ENCODE measurements at regions not wholly inside any gene's neighbourhood (a gene's known extent, or its start where the extent isn't known, plus 50 kb on each side); places are given as distances from the start of the nearest gene placed in this dataset.

DNA sequence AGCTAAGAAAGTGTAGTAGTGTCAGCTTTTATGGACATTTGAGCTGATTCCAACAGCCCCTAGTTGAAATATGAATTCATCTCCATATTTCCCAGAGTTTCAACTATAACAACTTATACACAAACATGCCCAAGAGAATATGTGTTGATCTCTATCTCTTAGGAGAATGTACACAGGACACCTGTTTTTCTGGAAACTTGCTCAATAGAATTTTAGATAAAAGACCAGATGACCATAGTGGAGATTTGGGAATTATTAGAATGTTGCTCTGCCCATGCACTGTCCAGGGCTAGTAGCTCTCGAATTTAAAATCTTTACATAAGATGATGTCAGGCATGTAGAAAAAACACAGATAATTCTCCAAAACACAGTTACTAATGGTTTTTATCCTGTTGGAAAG is 162.3 kb upstream of the VRK2 start:
- H2AFZ ChIP-seq (replicated peaks) = peak overlapping the region; percentile 5
- DNase-seq (ENCODE audit: low spot score) = no peak
- no peak overlapping the region for H3K9ac ChIP-seq
- no peaks in the 10 kb centered on the region for H3K79me2 ChIP-seq (ENCODE audit: low read depth)
- Mint-ChIP-seq H3K4me1 (peaks cover 2% of the 10 kb centered on the region), H3K27me3 (ENCODE audit: insufficient read depth, low read depth) (peaks cover 6% of the 10 kb centered on the region), H3K36me3 (no peaks in the 10 kb centered on the region), H3K4me3 (no peak overlapping the region), H3K27ac (no peak overlapping the region), H3K9me3 (no peaks in the 10 kb centered on the region)
- no peaks in the 10 kb centered on the region for H4K20me1 ChIP-seq (ENCODE audit: low read depth)
- no peak overlapping the region for H3K27ac ChIP-seq
- no peak overlapping the region for H3K4me3 ChIP-seq
- TF ChIP-seq EZH2phosphoT487 (IDR thresholded peaks at IDR 0.05) (no peak), EZH2 (IDR thresholded peaks at IDR 0.05) (no peak)
- TF ChIP-seq, protein P1, sequence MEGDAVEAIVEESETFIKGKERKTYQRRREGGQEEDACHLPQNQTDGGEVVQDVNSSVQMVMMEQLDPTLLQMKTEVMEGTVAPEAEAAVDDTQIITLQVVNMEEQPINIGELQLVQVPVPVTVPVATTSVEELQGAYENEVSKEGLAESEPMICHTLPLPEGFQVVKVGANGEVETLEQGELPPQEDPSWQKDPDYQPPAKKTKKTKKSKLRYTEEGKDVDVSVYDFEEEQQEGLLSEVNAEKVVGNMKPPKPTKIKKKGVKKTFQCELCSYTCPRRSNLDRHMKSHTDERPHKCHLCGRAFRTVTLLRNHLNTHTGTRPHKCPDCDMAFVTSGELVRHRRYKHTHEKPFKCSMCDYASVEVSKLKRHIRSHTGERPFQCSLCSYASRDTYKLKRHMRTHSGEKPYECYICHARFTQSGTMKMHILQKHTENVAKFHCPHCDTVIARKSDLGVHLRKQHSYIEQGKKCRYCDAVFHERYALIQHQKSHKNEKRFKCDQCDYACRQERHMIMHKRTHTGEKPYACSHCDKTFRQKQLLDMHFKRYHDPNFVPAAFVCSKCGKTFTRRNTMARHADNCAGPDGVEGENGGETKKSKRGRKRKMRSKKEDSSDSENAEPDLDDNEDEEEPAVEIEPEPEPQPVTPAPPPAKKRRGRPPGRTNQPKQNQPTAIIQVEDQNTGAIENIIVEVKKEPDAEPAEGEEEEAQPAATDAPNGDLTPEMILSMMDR (IDR thresholded peaks at IDR 0.05) = no peak
- H3K4me1 ChIP-seq = no peaks in the 10 kb centered on the region
- no peaks in the 10 kb centered on the region for H3F3A ChIP-seq (ENCODE audit: low read depth)
- H3K4me2 ChIP-seq = no peak overlapping the region
- H3K36me3 ChIP-seq = no peaks in the 10 kb centered on the region
- H3K9me3 ChIP-seq (ENCODE audit: low read depth) = no peaks in the 10 kb centered on the region
- no peaks in the 10 kb centered on the region for H3K27me3 ChIP-seq

DNA sequence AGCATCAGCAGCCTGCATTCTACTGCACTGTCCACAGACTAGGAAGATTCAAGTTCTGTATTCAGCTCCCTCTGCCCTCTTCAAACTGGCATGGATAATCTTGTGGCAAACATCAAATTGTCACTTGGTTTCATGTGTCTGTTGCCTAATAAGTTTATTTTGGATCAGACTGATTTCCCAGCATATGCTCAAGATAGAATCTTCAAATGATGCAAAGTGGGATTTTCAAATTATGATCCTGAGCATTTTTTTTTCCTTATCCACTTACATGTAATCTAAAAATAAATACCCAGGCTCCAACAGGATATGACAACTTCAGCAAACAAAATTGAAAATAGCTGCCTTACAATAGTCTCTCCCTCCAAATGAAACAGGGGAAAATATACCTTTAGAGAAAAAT is 160.9 kb upstream of the VRK2 start:
- H3K4me1 ChIP-seq = no peaks in the 10 kb centered on the region
- DNase-seq (ENCODE audit: low spot score) = no peak
- no peaks in the 10 kb centered on the region for H3K9me3 Mint-ChIP-seq
- no peaks in the 10 kb centered on the region for H3K36me3 ChIP-seq
- no peak overlapping the region for H3K4me2 ChIP-seq
- H3K27ac ChIP-seq = no peak overlapping the region
- no peaks in the 10 kb centered on the region for H3F3A ChIP-seq (ENCODE audit: low read depth)
- H3K9me3 ChIP-seq (ENCODE audit: low read depth) = no peaks in the 10 kb centered on the region
- H3K4me3 ChIP-seq = no peak overlapping the region
- H4K20me1 ChIP-seq (ENCODE audit: low read depth) = no peaks in the 10 kb centered on the region
- H3K9ac ChIP-seq = no peak overlapping the region
- no peak overlapping the region for H3K27ac Mint-ChIP-seq
- H3K79me2 ChIP-seq (ENCODE audit: low read depth) = no peaks in the 10 kb centered on the region
- no peak overlapping the region for H3K4me3 Mint-ChIP-seq
- no peaks in the 10 kb centered on the region for H3K36me3 Mint-ChIP-seq
- H2AFZ ChIP-seq (replicated peaks) = peak overlapping the region; percentile 53
- TF ChIP-seq EZH2phosphoT487 (IDR thresholded peaks at IDR 0.05) (no peak), EZH2 (IDR thresholded peaks at IDR 0.05) (no peak)
- TF ChIP-seq, protein P1 (IDR thresholded peaks at IDR 0.05) = no peak
- peaks cover 2% of the 10 kb centered on the region for H3K4me1 Mint-ChIP-seq
- peaks cover 6% of the 10 kb centered on the region for H3K27me3 Mint-ChIP-seq (ENCODE audit: insufficient read depth, low read depth)
- no peaks in the 10 kb centered on the region for H3K27me3 ChIP-seq

DNA sequence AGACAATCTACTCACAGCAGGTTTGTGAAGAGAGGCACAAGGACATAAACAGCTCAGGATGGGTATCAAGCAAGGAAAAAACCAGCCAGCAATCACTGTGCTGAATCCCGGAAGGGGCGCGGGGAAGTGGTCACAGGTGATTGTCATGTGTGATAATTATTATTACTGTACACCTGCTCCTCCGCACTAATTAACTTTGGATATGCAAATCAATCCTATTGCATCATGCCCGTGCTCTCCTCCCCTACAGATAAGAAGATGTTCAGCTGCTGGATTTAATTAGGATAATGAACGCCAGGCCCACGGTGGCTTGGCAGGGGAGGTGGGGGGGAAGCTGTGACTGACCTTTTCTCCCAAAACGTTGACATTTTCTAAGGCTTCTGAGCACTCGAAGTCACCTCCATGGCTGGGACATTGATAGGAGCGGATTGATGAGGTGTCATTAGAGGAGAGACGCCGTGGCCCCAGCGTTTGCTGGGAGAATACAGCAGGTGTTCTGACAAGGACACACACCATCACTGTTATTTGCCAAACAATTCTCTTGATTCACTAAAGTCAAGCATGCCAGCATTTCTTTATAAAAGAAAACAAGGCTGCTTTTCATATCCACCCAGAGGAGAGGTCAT is 160.3 kb upstream of the VRK2 start:
- Histone ChIP-seq H3K27me3 (no peaks in the 10 kb centered on the region), H2AFZ (replicated peaks) (no peak overlapping the region), H3K79me2 (ENCODE audit: low read depth) (no peaks in the 10 kb centered on the region), H3K36me3 (no peaks in the 10 kb centered on the region), H3F3A (ENCODE audit: low read depth) (no peaks in the 10 kb centered on the region), H3K4me2 (no peak overlapping the region), H3K9ac (no peak overlapping the region), H3K27ac (no peak overlapping the region), H3K4me1 (no peaks in the 10 kb centered on the region), H3K4me3 (no peak overlapping the region), H4K20me1 (ENCODE audit: low read depth) (no peaks in the 10 kb centered on the region), H3K9me3 (ENCODE audit: low read depth) (no peaks in the 10 kb centered on the region)
- no peaks in the 10 kb centered on the region for H3K4me1 Mint-ChIP-seq
- no peak overlapping the region for H3K27ac Mint-ChIP-seq
- no peak for TF ChIP-seq EZH2phosphoT487 (IDR thresholded peaks at IDR 0.05)
- TF ChIP-seq, protein P1 (IDR thresholded peaks at IDR 0.05) = no peak
- no peak for TF ChIP-seq EZH2 (IDR thresholded peaks at IDR 0.05)
- H3K9me3 Mint-ChIP-seq = no peaks in the 10 kb centered on the region
- no peak overlapping the region for H3K4me3 Mint-ChIP-seq
- peaks cover 6% of the 10 kb centered on the region for H3K27me3 Mint-ChIP-seq (ENCODE audit: insufficient read depth, low read depth)
- DNase-seq (ENCODE audit: low spot score) = peak; percentile 3
- H3K36me3 Mint-ChIP-seq = no peaks in the 10 kb centered on the region
